Fibroblast of the conjunctiva (primary cell): ENCODE measurements at regions not wholly inside any gene's neighbourhood (a gene's known extent, or its start where the extent isn't known, plus 50 kb on each side); places are given as distances from the start of the nearest gene placed in this dataset.

ENCODE experiments used
- DNase-seq: peaks from one replicate; pipeline ENCODE4 v3.0.0-alpha.2; 2010; ENCODE audit warnings: low read depth

GRCh38 chr11:15379483-15379882 is 264.8 kb downstream of the INSC start:
- DNase-seq: no peak

- DNase-seq: no peak
Measured at GRCh38 chr11:15390857-15391256, 276.1 kb downstream of the INSC start.

- no peak for DNase-seq
Measured at GRCh38 chr11:15396778-15397177, 282.1 kb downstream of the INSC start.

- no peak for DNase-seq
Measured at GRCh38 chr11:15406851-15407351, 292.2 kb downstream of the INSC start.

- no peak for DNase-seq
Measured at GRCh38 chr11:15412054-15412453, 297.3 kb downstream of the INSC start.

- no peak for DNase-seq
Measured at GRCh38 chr11:15418921-15419320, 304.2 kb downstream of the INSC start.

- no peak for DNase-seq
Measured at GRCh38 chr11:15419696-15420095, 305.0 kb downstream of the INSC start.

GRCh38 chr11:15430381-15430780 is 315.7 kb downstream of the INSC start:
- no peak for DNase-seq

- no peak for DNase-seq
Measured at GRCh38 chr11:15434529-15434928, 319.8 kb downstream of the INSC start.

- DNase-seq: no peak
Measured at GRCh38 chr11:15446315-15446714, 331.6 kb downstream of the INSC start.

- no peak for DNase-seq
Measured at GRCh38 chr11:15446929-15447328, 332.2 kb downstream of the INSC start.

- DNase-seq: no peak
Measured at GRCh38 chr11:15451713-15452112, 337.0 kb downstream of the INSC start.

- DNase-seq: no peak
Measured at GRCh38 chr11:15453211-15453765, 338.6 kb downstream of the INSC start.

- no peak for DNase-seq
Measured at GRCh38 chr11:15468466-15468865, 353.7 kb downstream of the INSC start.

- no peak for DNase-seq
Measured at GRCh38 chr11:15471048-15471894, 356.5 kb downstream of the INSC start.

GRCh38 chr11:15471895-15472799 is 357.4 kb downstream of the INSC start:
- DNase-seq: no peak

GRCh38 chr11:15473954-15474837 is 359.5 kb downstream of the INSC start:
- no peak for DNase-seq

- no peak for DNase-seq
Measured at GRCh38 chr11:15476371-15476917, 361.7 kb downstream of the INSC start.

GRCh38 chr11:15481871-15482270 is 367.1 kb downstream of the INSC start:
- no peak for DNase-seq

- DNase-seq: no peak
Measured at GRCh38 chr11:15483205-15483604, 368.5 kb downstream of the INSC start.

GRCh38 chr11:15484398-15484797 is 369.7 kb downstream of the INSC start:
- no peak for DNase-seq
